GM19324 (cell line): ENCODE measurements at regions not wholly inside any gene's neighbourhood (a gene's known extent, or its start where the extent isn't known, plus 50 kb on each side); places are given as distances from the start of the nearest gene placed in this dataset.

Experiments used
- ATAC-seq: cut with Tn5 transposase; IDR thresholded peaks from one replicate; pipeline ENCODE4 v1.9.1; 2021; ENCODE audit warnings: mild to moderate bottlenecking, moderate library complexity; ENCODE audit not compliant: unreplicated experiment, low FRiP score

DNA sequence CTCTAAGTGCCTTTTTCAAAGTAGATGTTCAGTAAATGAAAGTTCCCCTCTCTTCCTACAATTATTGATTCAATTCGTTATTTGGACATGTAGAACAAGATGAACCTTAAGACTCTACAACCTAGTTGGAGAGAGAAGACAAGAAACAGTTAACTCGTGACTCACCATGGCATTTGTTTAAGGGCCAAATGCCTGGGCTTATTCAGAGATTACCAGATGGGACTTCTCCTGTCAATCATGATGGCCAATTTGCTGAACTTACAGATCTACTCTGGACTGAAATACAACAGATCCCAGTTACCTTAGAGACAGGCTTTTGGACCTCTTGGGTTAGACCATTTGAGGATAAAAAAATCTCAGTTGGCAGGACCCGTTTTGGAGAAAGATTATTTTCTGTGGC is 93.5 kb downstream of the C1orf94 start:
- no peak for ATAC-seq

DNA sequence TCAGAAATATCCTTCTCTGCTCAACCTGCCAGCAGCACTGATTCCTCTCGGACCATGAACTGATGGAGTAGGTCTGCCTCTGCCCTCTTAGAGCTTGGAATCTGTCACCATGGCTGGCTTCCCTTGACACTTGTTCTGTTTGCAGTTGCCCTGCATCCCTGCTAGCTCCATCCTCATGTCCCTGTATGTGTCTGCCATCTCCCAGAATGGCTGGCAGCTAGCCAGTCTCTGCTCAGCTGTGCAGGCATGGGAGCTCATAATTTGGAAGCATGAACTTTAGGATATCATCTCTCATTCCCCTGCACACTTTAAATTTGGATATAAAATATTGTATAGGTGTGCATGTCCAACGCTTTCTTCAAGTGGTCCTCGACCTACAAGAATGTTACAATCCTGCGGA is 95.4 kb downstream of the C1orf94 start:
- ATAC-seq: no peak

DNA sequence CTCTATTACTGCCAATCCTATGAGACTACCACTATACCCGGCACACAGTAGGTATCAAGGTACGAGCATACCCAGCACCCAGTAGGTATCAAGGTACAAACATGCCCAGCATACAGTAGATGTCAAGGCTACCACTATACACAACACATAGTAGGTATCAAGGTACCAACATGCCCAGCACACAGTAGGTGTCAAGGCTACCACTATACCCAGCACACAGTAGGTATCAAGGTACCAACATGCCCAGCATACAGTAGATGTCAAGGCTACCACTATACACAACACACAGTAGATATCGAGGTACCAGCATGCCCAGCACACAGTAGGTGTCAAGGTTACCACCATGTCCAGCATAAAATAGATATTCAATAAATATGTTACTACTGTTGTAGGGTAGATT is 98.4 kb downstream of the C1orf94 start:
- no peak for ATAC-seq

- ATAC-seq: no peak
These were observed 99.9 kb downstream of the C1orf94 start for GRCh38 chr1:34276606-34277005.

GRCh38 chr1:34277150-34277549 is 100.4 kb downstream of the C1orf94 start:
- no peak for ATAC-seq

DNA sequence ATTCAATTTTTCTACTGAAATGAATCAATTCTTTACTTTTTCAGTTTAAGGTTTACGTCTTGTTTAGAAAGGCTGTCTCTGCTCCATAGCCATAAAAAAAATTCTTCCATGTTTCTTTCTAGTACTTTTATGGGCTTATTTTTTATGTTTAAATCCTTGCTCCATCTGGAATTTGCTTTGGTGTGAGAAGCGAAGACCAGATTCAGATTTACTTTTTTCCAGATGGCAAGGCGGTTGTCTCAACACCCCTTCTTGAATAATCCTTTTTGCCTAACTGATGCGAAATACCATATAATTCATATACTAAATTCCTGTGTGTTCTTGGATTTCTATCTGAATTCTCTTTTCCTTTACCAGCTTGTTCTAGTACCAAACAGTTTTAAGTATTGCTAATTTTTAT is 101.5 kb downstream of the C1orf94 start:
- ATAC-seq: no peak

- no peak for ATAC-seq
These were observed 103.3 kb downstream of the C1orf94 start for GRCh38 chr1:34279971-34280370.

GRCh38 chr1:34280509-34280908 is 103.8 kb downstream of the C1orf94 start:
- ATAC-seq: no peak

DNA sequence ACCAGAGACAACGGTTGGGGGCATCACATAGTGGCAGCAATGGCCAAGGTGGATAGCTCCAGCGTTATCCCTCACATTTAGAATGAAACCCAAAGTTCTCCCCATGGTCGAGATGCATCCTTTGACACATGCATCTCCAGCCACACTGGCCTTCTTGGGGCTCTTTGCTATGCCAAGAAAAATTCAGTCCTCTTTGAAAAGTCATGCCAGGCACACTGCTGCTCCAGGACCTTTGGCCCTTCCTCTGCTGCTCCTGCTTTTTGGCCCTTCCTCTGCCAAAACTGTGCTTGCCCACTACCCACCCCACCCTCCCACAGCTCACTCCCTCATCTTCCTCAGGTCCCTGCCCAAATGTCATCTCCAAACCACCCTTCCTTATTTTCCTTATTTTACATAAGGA is 106.4 kb downstream of the C1orf94 start:
- no peak for ATAC-seq

- no peak for ATAC-seq
These were observed 109.8 kb downstream of the C1orf94 start for GRCh38 chr1:34286511-34286910.

DNA sequence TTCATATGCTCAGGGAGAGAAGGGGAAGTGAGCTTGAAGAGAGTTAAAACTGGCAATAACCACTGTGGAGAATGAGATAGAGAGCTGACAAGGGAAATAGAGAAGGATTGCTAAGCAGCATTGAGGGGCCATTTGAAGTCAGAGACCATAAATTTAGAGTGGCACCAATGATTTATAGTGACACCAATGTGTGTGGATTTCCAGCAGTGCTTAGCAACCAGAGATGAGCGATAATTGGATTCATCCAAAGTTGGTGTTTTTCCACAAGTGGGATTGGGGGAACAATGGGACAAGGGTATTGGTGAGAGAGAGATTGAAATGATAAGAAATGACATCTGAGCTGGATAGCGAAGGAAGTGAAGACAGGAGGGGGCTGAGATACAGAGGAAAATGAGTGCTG is 114.1 kb downstream of the C1orf94 start:
- no peak for ATAC-seq

DNA sequence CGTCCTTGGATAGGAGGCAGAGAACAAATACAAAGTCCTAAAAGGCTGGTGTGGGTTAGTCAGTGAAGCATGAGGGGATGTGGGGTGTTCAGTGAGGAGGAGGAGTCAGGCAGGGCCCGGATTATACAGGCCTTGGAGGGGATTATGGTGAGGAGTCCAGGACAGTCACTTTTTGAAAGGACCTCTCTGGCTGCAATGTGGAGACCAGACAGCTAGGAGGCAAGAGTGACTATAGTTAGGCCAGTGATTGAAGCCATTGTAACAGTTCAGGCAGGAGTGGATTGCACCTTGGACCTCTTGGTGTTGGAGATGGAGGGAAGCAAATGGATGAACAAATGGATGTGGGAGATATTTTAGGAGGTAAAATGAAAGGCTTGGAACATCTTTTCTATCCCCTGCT is 115.8 kb downstream of the C1orf94 start:
- ATAC-seq: no peak

GRCh38 chr1:34296059-34296458 is 119.4 kb downstream of the C1orf94 start:
- no peak for ATAC-seq

GRCh38 chr1:34302798-34303197 is 126.1 kb downstream of the C1orf94 start:
- ATAC-seq: no peak

DNA sequence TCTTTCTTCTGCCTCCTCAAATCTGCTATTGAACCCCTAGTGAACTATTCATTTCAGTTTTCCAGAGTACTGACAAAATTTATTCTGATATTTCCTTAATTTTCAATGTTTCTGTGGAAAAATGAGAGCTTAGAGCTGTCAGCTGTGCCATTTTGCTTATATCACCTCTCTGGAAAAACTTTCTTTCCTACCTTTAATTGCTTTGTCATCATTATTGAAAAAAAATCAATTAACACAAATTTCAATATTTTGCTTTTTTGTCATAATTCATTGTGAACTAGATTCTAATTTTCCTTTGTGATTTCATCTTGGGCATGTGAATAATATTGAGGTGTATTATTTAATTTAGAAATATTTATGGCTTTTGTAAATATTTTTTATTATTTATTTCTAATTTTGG is 126.5 kb downstream of the C1orf94 start:
- ATAC-seq: no peak

- no peak for ATAC-seq
These were observed 129.9 kb downstream of the C1orf94 start for GRCh38 chr1:34306568-34306967.

- ATAC-seq: no peak
These were observed 135.7 kb downstream of the C1orf94 start for GRCh38 chr1:34312359-34312758.

DNA sequence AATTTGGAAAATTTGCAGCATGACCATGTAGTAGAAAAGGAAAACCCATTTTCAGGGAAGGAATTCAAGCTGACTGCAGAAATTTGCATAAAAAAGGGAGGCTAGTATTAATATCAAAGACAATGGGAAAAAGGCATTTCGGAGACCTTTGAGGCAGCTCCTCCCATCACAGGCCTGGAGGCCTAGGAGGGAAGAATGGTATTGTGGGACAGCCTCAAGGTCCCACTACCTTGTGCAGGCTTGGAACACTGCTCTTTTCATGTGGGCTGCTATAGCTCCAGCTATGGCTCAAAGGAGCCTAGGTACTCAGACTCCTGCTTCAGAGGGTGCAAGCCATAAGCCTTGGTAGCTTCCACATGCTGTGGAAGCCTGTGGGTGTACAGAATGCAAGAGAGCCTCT is 139.3 kb downstream of the C1orf94 start:
- no peak for ATAC-seq

DNA sequence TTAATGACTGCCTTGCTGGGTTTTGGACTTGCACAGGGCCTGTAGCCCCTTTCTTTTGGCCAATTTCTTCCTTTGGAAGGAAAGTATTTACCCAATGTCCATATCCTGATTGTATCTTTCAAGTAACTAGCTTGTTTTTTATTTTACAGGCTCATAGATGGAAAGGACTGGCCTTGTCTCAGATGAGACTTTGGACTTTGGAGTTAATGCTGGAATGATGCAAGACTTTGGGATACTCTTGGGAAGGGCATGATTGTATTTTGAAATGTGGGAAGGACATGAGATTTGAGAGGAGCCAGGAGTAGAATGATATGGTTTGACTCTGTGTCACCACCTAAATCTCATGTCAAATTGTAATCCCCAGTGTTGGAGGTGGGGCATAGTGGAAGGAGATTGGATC is 140.1 kb downstream of the C1orf94 start:
- ATAC-seq: no peak

- no peak for ATAC-seq
These were observed 142.5 kb downstream of the C1orf94 start for GRCh38 chr1:34319218-34319617.

- no peak for ATAC-seq
These were observed 143.5 kb downstream of the C1orf94 start for GRCh38 chr1:34320053-34320669.

- no peak for ATAC-seq
These were observed 146.3 kb downstream of the C1orf94 start for GRCh38 chr1:34322969-34323368.

- ATAC-seq: no peak
These were observed 148.3 kb downstream of the C1orf94 start for GRCh38 chr1:34324879-34325440.
